ENCODE measurements at regions not wholly inside any gene's neighbourhood (a gene's known extent, or its start where the extent isn't known, plus 50 kb on each side); places are given as distances from the start of the nearest gene placed in this dataset.

DNA sequence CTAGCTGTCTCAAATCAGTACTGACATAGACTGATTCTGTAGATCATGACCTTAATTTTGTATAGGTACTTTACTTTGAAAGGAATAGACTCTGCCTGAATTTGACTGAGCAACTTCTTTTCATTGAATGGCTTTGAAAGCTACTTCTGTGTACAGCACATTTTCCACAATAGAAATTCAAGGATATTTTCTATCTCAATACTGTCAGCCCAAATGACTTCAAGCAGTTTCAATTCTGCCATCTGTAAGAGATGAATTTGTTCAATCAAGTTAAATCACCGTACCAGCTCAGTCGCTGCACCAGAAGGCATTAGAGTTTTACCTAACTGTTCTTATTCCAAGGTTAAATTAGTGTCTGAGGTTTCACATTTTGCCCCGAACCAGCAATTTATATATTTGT lies 107.0 kb upstream of the EYS start:
- no CpG with 5 or more reads among the region's 3 CpGs for WGBS, 2 donors (ENCODE audit: extremely low coverage in 2 of 2, insufficient read length in 2 of 2, insufficient replicate concordance in 1 of 2)
- H3K4me2 ChIP-seq (ENCODE audit: insufficient read depth, low read length, poor library complexity, severe bottlenecking), result no peak overlapping the region
- H3K4me1 ChIP-seq (ENCODE audit: control insufficient read depth in 2 of 2, insufficient read depth in 1 of 2, low read depth in 1 of 2, low read length in 2 of 2), result peaks cover 0 to 7% of the 10 kb centered on the region in 2 donors
- H3K18ac ChIP-seq (ENCODE audit: low read length), result no peak overlapping the region
- no peaks in the 10 kb centered on the region for H3K9me3 ChIP-seq (replicated peaks in 1 of 2; ENCODE audit: control insufficient read depth in 2 of 2, insufficient read depth in 1 of 2, low read depth in 1 of 2, low read length in 2 of 2)
- no peak overlapping the region for H4K91ac ChIP-seq (ENCODE audit: low read depth, low read length, poor library complexity)
- H3K79me1 ChIP-seq (ENCODE audit: low read depth, low read length), result no peaks in the 10 kb centered on the region
- H2BK120ac ChIP-seq (ENCODE audit: low read depth, low read length), result no peak overlapping the region
- no peak overlapping the region for H3K27ac ChIP-seq (replicated peaks; ENCODE audit: low read length)
- H3K27me3 ChIP-seq (ENCODE audit: control insufficient read depth in 3 of 3, insufficient read depth in 3 of 3, low read depth in 1 of 3, low read length in 3 of 3), result no peaks in the 10 kb centered on the region
- no peak for DNase-seq (ENCODE audit: low spot score)
- no peak overlapping the region for H2AFZ ChIP-seq (ENCODE audit: low read length)
- no peak overlapping the region for H2BK15ac ChIP-seq (ENCODE audit: low read length)
- no peaks in the 10 kb centered on the region for H3K36me3 ChIP-seq (replicated peaks in 1 of 2; ENCODE audit: control insufficient read depth in 2 of 2, insufficient read depth in 2 of 2, low read length in 2 of 2)
- no peak overlapping the region for H2BK12ac ChIP-seq (ENCODE audit: low read length)
- no peak overlapping the region for H3K4ac ChIP-seq (ENCODE audit: low read length)
- H3K14ac ChIP-seq (ENCODE audit: low read length), result no peak overlapping the region
- H4K8ac ChIP-seq (ENCODE audit: low read depth, low read length), result no peak overlapping the region
- no peak overlapping the region for H2AK5ac ChIP-seq (ENCODE audit: low read depth, low read length)
- no peak overlapping the region for H3K9ac ChIP-seq (ENCODE audit: low read depth, low read length, poor library complexity)
- H3K4me3 ChIP-seq (ENCODE audit: low read length in 2 of 2), result no peak overlapping the region
- no peak overlapping the region for H3K23ac ChIP-seq (ENCODE audit: low read depth, low read length, poor library complexity)
- H2BK5ac ChIP-seq (ENCODE audit: low read length), result no peak overlapping the region

DNA sequence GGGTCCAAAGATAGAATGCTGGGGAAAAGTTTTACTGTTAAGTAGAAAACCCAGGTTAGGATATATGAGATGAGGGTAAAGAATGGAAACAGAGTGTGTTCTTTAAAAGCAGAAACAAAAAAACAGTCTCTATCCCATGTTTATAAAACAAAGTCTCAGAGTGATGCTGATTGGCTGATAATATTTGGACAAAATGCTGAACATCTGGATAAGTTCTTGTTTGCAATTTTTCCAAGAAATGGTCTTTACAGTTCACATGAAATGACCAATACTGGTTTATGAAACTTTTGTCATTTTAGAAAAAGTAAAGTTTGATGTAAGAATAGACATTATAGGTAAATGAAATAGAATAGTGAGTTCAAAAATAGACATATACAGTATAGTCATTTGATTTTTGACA lies 96.2 kb upstream of the EYS start:
- H2BK15ac ChIP-seq (ENCODE audit: low read length), result no peak overlapping the region
- H2AK5ac ChIP-seq (ENCODE audit: low read depth, low read length), result no peak overlapping the region
- H3K4me2 ChIP-seq (ENCODE audit: insufficient read depth, low read length, poor library complexity, severe bottlenecking), result no peak overlapping the region
- H4K8ac ChIP-seq (ENCODE audit: low read depth, low read length), result no peak overlapping the region
- no peak overlapping the region for H2BK12ac ChIP-seq (ENCODE audit: low read length)
- H3K9ac ChIP-seq (ENCODE audit: low read depth, low read length, poor library complexity), result no peak overlapping the region
- H3K4ac ChIP-seq (ENCODE audit: low read length), result no peak overlapping the region
- no peak overlapping the region for H3K18ac ChIP-seq (ENCODE audit: low read length)
- no peak for DNase-seq (ENCODE audit: low spot score)
- H3K9me3 ChIP-seq (replicated peaks in 1 of 2; ENCODE audit: control insufficient read depth in 2 of 2, insufficient read depth in 1 of 2, low read depth in 1 of 2, low read length in 2 of 2), result no peaks in the 10 kb centered on the region
- H3K4me3 ChIP-seq (ENCODE audit: low read length in 2 of 2), result no peak overlapping the region
- H3K79me1 ChIP-seq (ENCODE audit: low read depth, low read length), result no peaks in the 10 kb centered on the region
- no peak overlapping the region for H4K91ac ChIP-seq (ENCODE audit: low read depth, low read length, poor library complexity)
- H3K4me1 ChIP-seq (ENCODE audit: control insufficient read depth in 2 of 2, insufficient read depth in 1 of 2, low read depth in 1 of 2, low read length in 2 of 2), result no peaks in the 10 kb centered on the region
- H2BK5ac ChIP-seq (ENCODE audit: low read length), result no peak overlapping the region
- H3K23ac ChIP-seq (ENCODE audit: low read depth, low read length, poor library complexity), result no peak overlapping the region
- H3K27ac ChIP-seq (replicated peaks; ENCODE audit: low read length), result no peak overlapping the region
- H3K14ac ChIP-seq (ENCODE audit: low read length), result no peak overlapping the region
- no peaks in the 10 kb centered on the region for H3K36me3 ChIP-seq (replicated peaks in 1 of 2; ENCODE audit: control insufficient read depth in 2 of 2, insufficient read depth in 2 of 2, low read length in 2 of 2)
- no peak overlapping the region for H2AFZ ChIP-seq (ENCODE audit: low read length)
- H2BK120ac ChIP-seq (ENCODE audit: low read depth, low read length), result no peak overlapping the region
- H3K27me3 ChIP-seq (ENCODE audit: control insufficient read depth in 3 of 3, insufficient read depth in 3 of 3, low read depth in 1 of 3, low read length in 3 of 3), result no peaks in the 10 kb centered on the region

DNA sequence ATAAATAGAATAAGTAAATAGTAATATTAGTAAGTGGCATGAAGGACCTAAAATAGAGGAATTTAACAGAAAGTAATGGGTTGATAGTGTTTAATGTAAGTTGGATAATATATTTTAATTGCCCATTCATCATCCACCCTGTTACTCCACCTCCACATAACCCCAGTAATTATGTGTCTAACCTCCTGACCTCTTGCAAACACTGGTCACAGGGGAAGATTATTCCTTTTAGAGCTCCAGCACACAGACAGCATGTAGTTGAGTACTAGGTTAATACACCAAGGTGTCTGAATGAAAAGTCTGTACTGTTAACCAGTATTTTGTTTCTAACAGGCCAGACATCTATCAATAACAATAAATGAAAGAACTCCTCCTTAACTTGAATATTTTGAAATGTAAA lies 92.4 kb upstream of the EYS start:
- no peak overlapping the region for H3K27ac ChIP-seq (replicated peaks; ENCODE audit: low read length)

GRCh38 chr6:65798280-65799014 lies 91.4 kb upstream of the EYS start:
- H3K14ac ChIP-seq (ENCODE audit: low read length), result no peak overlapping the region
- H3K79me1 ChIP-seq (ENCODE audit: low read depth, low read length), result no peaks in the 10 kb centered on the region
- no peak overlapping the region for H3K27ac ChIP-seq (replicated peaks; ENCODE audit: low read length)
- H3K27me3 ChIP-seq (ENCODE audit: control insufficient read depth in 3 of 3, insufficient read depth in 3 of 3, low read depth in 1 of 3, low read length in 3 of 3), result no peaks in the 10 kb centered on the region
- no peaks in the 10 kb centered on the region for H3K4me1 ChIP-seq (ENCODE audit: control insufficient read depth in 2 of 2, insufficient read depth in 1 of 2, low read depth in 1 of 2, low read length in 2 of 2)
- WGBS, 2 donors (ENCODE audit: extremely low coverage in 2 of 2, insufficient read length in 2 of 2, insufficient replicate concordance in 1 of 2), result no CpG with 5 or more reads among the region's 3 CpGs
- no peaks in the 10 kb centered on the region for H3K36me3 ChIP-seq (replicated peaks in 1 of 2; ENCODE audit: control insufficient read depth in 2 of 2, insufficient read depth in 2 of 2, low read length in 2 of 2)
- H3K4ac ChIP-seq (ENCODE audit: low read length), result no peak overlapping the region
- no peak for DNase-seq (ENCODE audit: low spot score)
- H3K23ac ChIP-seq (ENCODE audit: low read depth, low read length, poor library complexity), result no peak overlapping the region
- H3K18ac ChIP-seq (ENCODE audit: low read length), result no peak overlapping the region
- H2BK5ac ChIP-seq (ENCODE audit: low read length), result no peak overlapping the region
- H4K8ac ChIP-seq (ENCODE audit: low read depth, low read length), result no peak overlapping the region
- no peak overlapping the region for H2BK15ac ChIP-seq (ENCODE audit: low read length)
- H3K9me3 ChIP-seq (replicated peaks in 1 of 2; ENCODE audit: control insufficient read depth in 2 of 2, insufficient read depth in 1 of 2, low read depth in 1 of 2, low read length in 2 of 2), result no peaks in the 10 kb centered on the region
- no peak overlapping the region for H2BK120ac ChIP-seq (ENCODE audit: low read depth, low read length)
- H3K4me2 ChIP-seq (ENCODE audit: insufficient read depth, low read length, poor library complexity, severe bottlenecking), result no peak overlapping the region
- no peak overlapping the region for H2AFZ ChIP-seq (ENCODE audit: low read length)
- no peak overlapping the region for H2BK12ac ChIP-seq (ENCODE audit: low read length)
- no peak overlapping the region for H2AK5ac ChIP-seq (ENCODE audit: low read depth, low read length)
- no peak overlapping the region for H4K91ac ChIP-seq (ENCODE audit: low read depth, low read length, poor library complexity)
- no peak overlapping the region for H3K9ac ChIP-seq (ENCODE audit: low read depth, low read length, poor library complexity)
- H3K4me3 ChIP-seq (ENCODE audit: low read length in 2 of 2), result no peak overlapping the region

More for the DNA sequence above, 92.4 kb upstream of the EYS start:
- H2BK5ac ChIP-seq (ENCODE audit: low read length), result no peak overlapping the region
- no peak overlapping the region for H3K4me3 ChIP-seq (ENCODE audit: low read length in 2 of 2)
- H3K18ac ChIP-seq (ENCODE audit: low read length), result no peak overlapping the region
- H2AK5ac ChIP-seq (ENCODE audit: low read depth, low read length), result no peak overlapping the region
- H3K9ac ChIP-seq (ENCODE audit: low read depth, low read length, poor library complexity), result no peak overlapping the region
- H2BK120ac ChIP-seq (ENCODE audit: low read depth, low read length), result no peak overlapping the region
- no peaks in the 10 kb centered on the region for H3K36me3 ChIP-seq (replicated peaks in 1 of 2; ENCODE audit: control insufficient read depth in 2 of 2, insufficient read depth in 2 of 2, low read length in 2 of 2)
- H4K8ac ChIP-seq (ENCODE audit: low read depth, low read length), result no peak overlapping the region
- no peak overlapping the region for H3K14ac ChIP-seq (ENCODE audit: low read length)
- H2BK12ac ChIP-seq (ENCODE audit: low read length), result no peak overlapping the region
- no peak overlapping the region for H4K91ac ChIP-seq (ENCODE audit: low read depth, low read length, poor library complexity)
- H2AFZ ChIP-seq (ENCODE audit: low read length), result no peak overlapping the region
- H3K4ac ChIP-seq (ENCODE audit: low read length), result no peak overlapping the region
- H3K27me3 ChIP-seq (ENCODE audit: control insufficient read depth in 3 of 3, insufficient read depth in 3 of 3, low read depth in 1 of 3, low read length in 3 of 3), result no peaks in the 10 kb centered on the region
- H3K4me1 ChIP-seq (ENCODE audit: control insufficient read depth in 2 of 2, insufficient read depth in 1 of 2, low read depth in 1 of 2, low read length in 2 of 2), result no peaks in the 10 kb centered on the region
- no peaks in the 10 kb centered on the region for H3K79me1 ChIP-seq (ENCODE audit: low read depth, low read length)
- no peaks in the 10 kb centered on the region for H3K9me3 ChIP-seq (replicated peaks in 1 of 2; ENCODE audit: control insufficient read depth in 2 of 2, insufficient read depth in 1 of 2, low read depth in 1 of 2, low read length in 2 of 2)
- no peak overlapping the region for H3K23ac ChIP-seq (ENCODE audit: low read depth, low read length, poor library complexity)
- H3K4me2 ChIP-seq (ENCODE audit: insufficient read depth, low read length, poor library complexity, severe bottlenecking), result no peak overlapping the region
- no peak for DNase-seq (ENCODE audit: low spot score)
- H2BK15ac ChIP-seq (ENCODE audit: low read length), result no peak overlapping the region

All from neuronal stem cell (in vitro differentiated cells).